ENCODE measurements at regions not wholly inside any gene's neighbourhood (a gene's known extent, or its start where the extent isn't known, plus 50 kb on each side); places are given as distances from the start of the nearest gene placed in this dataset.

DNA sequence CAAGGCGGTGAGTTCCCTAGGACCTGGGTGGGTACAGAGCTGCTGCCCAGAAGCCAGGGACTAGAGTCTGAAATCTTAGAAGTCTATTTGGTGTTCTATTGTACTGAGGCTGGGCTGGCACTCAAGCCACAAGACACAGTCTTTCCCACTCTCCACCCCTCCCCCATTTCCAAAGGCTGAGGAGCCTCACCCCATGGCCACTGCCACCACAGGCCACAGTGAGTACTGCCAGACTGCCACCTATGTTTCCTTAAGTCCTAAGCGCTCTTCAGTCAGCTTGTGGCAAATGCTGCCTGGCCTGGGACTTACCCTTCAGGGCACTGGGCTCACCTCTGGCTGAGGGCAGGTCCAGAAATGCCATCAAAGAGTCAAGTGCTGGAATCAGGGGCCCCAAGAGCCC lies 469.3 kb downstream of the HAO1 start:
- H3K4me3 ChIP-seq (ENCODE audit: control insufficient read depth, low read depth, low read length): no peak overlapping the region
- DNase-seq (ENCODE audit: low read depth): no peak
- TF ChIP-seq, protein P1, sequence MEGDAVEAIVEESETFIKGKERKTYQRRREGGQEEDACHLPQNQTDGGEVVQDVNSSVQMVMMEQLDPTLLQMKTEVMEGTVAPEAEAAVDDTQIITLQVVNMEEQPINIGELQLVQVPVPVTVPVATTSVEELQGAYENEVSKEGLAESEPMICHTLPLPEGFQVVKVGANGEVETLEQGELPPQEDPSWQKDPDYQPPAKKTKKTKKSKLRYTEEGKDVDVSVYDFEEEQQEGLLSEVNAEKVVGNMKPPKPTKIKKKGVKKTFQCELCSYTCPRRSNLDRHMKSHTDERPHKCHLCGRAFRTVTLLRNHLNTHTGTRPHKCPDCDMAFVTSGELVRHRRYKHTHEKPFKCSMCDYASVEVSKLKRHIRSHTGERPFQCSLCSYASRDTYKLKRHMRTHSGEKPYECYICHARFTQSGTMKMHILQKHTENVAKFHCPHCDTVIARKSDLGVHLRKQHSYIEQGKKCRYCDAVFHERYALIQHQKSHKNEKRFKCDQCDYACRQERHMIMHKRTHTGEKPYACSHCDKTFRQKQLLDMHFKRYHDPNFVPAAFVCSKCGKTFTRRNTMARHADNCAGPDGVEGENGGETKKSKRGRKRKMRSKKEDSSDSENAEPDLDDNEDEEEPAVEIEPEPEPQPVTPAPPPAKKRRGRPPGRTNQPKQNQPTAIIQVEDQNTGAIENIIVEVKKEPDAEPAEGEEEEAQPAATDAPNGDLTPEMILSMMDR (IDR thresholded peaks at IDR 0.05; ENCODE audit: control insufficient read depth, insufficient read depth, low read depth, low read length, missing control alignments): no peak

DNA sequence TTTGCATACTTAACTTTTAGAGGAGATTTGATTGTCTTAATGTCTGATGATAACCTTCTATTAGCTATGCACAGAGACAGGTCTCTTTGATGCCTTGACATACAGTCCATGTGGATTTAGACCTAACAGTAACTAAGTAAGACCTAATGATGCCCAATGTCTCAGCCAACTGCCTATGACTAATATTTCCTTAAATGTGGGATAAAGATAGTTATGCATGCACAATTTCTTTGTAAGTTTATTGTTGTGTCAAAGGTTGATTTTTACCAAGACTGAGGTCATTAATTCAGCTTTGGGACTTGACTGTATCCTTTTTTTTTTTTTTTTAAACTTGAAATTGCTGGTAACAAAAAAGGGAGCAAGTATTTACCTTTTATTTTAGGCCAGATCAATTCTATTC lies 450.0 kb downstream of the HAO1 start:
- no peak for DNase-seq (ENCODE audit: low read depth)
- TF ChIP-seq, protein P1 (IDR thresholded peaks at IDR 0.05; ENCODE audit: control insufficient read depth, insufficient read depth, low read depth, low read length, missing control alignments): no peak

DNA sequence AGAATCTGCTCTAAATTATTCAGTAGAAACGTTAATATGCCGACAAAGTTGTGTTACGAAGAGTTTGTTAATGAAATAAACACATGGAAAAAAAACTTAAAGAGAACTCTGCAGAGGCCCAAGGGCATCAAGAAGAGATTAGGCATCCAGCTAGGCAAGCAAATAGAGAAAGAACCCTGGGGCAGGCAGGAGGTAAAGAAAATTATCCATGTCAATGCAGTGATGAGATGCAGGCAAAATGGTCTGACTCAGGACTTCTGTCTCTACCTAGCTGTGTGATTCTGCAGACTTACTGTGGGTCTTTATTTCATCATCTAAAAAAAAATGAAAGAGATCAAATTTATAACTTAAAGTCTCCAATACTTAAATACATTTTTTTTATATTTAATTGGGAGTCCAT lies 448.0 kb downstream of the HAO1 start:
- DNase-seq (ENCODE audit: low read depth): no peak
- TF ChIP-seq, protein P1 (IDR thresholded peaks at IDR 0.05; ENCODE audit: control insufficient read depth, insufficient read depth, low read depth, low read length, missing control alignments): no peak

More for the DNA sequence above, 450.0 kb downstream of the HAO1 start:
- no peak overlapping the region for H3K4me3 ChIP-seq (ENCODE audit: control insufficient read depth, low read depth, low read length)

GRCh38 chr20:7493311-7493710 lies 446.9 kb downstream of the HAO1 start:
- TF ChIP-seq, protein P1 (IDR thresholded peaks at IDR 0.05; ENCODE audit: control insufficient read depth, insufficient read depth, low read depth, low read length, missing control alignments): no peak
- H3K4me3 ChIP-seq (ENCODE audit: control insufficient read depth, low read depth, low read length): no peak overlapping the region
- no peak for DNase-seq (ENCODE audit: low read depth)

More for the DNA sequence above, 448.0 kb downstream of the HAO1 start:
- no peak overlapping the region for H3K4me3 ChIP-seq (ENCODE audit: control insufficient read depth, low read depth, low read length)

GRCh38 chr20:7496394-7496991 lies 443.8 kb downstream of the HAO1 start:
- DNase-seq (ENCODE audit: low read depth): no peak
- H3K4me3 ChIP-seq (ENCODE audit: control insufficient read depth, low read depth, low read length): no peak overlapping the region
- TF ChIP-seq, protein P1 (IDR thresholded peaks at IDR 0.05; ENCODE audit: control insufficient read depth, insufficient read depth, low read depth, low read length, missing control alignments): no peak

DNA sequence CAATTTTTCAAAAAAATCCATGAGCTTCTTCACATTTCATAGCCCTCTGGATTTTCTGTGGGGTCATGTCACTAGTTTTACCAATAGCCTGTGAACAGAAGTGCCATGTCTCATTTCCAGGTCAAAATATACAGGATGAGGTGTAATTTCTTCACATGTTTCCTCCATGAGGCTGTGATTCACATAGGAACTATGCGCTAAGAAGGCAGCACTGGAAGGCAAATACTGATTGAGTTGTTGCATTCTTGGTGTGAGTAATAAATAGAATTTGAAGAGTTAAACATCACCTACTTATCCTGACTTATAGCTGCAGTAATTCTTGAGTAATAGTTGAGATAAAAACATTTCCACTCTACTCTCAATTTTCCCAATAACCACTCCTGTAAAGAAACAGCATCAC lies 442.3 kb downstream of the HAO1 start:
- TF ChIP-seq, protein P1 (IDR thresholded peaks at IDR 0.05; ENCODE audit: control insufficient read depth, insufficient read depth, low read depth, low read length, missing control alignments): no peak
- H3K4me3 ChIP-seq (ENCODE audit: control insufficient read depth, low read depth, low read length): no peak overlapping the region
- no peak for DNase-seq (ENCODE audit: low read depth)

All from AG09309 (cell line).